Brain microvascular endothelial cell (primary cell): ENCODE measurements at regions not wholly inside any gene's neighbourhood (a gene's known extent, or its start where the extent isn't known, plus 50 kb on each side); places are given as distances from the start of the nearest gene placed in this dataset.

ENCODE experiments used
- DNase-seq: peaks from one replicate; pipeline ENCODE4 v3.0.0-alpha.2; 2020
- H3K27ac ChIP-seq: fragments of 250-450 bp; sonication (Bioruptor Pico); 2 replicates; pipeline ENCODE4 v1.5.1; 2020; ENCODE audit warnings: mild to moderate bottlenecking, moderate library complexity
- H3K27me3 ChIP-seq: fragments of 250-450 bp; sonication (Bioruptor Pico); replicated peaks from 2 replicates; pipeline ENCODE4 v1.5.1; 2020; ENCODE audit warnings: mild to moderate bottlenecking
- H3K36me3 ChIP-seq: fragments of 250-450 bp; sonication (Bioruptor Pico); replicated peaks from 2 replicates; pipeline ENCODE4 v1.5.1; 2020; ENCODE audit warnings: mild to moderate bottlenecking
- H3K4me3 ChIP-seq: 2 replicates; pipeline ENCODE4 v1.5.1; 2011; ENCODE audit warnings: low read depth, mild to moderate bottlenecking, control low read depth, low read length, moderate library complexity
- CTCF ChIP-seq: IDR thresholded peaks from 2 replicates; pipeline ENCODE4 v1.5.1; 2011; ENCODE audit warnings: low read depth, mild to moderate bottlenecking, moderate library complexity, low read length, control low read depth, inconsistent platforms; ENCODE audit errors: missing control alignments
- in situ Hi-C: cut with HindIII; loops from 2 replicates; pipeline ENCODE4 v1.10.0; 2017; ENCODE audit warnings: low sequenced_read_pairs, low pct_ligation_motif_present

DNA sequence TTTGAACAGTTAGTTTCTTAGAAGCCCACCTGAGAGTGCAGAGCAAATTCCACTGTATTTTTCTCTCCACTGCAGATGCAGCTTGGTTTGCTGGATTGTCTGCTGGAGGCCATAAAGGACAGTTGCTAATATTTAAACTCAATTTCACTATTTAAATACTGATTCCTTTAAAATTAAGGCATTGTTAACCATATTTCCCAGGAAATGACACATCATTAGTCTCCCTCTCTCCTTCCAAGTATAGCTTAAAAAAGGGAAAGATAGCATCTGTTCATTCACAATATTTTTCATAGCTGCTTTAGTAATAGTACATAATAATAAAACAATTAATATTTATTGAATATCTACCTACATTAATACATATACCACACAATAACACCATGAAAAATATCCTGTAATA, 252.9 kb downstream of the HGF start:
- no peaks in the 10 kb centered on the region for H3K27me3 ChIP-seq
- no peak overlapping the region for H3K27ac ChIP-seq
- in situ Hi-C loops: loop anchor here (25.0 kb wide), 1 partner anchor 195 kb away; no protein-coding TSS in a partner anchor
- no peak for TF ChIP-seq CTCF
- DNase-seq: no peak
- no peak overlapping the region for H3K4me3 ChIP-seq
- H3K36me3 ChIP-seq: no peaks in the 10 kb centered on the region

DNA sequence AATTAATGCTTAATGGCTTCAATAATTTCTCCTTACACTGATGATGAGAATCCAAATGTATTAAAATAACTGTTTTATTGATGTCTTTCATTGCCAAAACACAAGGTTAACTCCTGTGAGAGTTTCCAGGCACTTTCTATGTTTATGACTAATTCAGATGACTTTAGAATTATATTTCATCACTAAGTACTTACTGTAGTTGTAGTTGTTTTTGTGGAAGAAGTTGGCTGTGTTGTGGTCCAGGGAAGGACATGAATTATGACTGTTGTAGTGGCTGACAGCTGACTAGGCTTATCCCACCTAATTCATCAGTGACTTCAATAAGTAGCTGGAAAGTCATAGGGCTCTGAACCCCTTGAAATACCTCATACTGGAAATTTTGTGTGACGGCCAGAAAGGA, 254.8 kb downstream of the HGF start:
- no peak for DNase-seq
- Histone ChIP-seq H3K27me3 (no peaks in the 10 kb centered on the region), H3K4me3 (no peak overlapping the region), H3K36me3 (no peaks in the 10 kb centered on the region), H3K27ac (no peak overlapping the region)
- no peak for TF ChIP-seq CTCF
- in situ Hi-C loops: loop anchor here (25.0 kb wide), 1 partner anchor 197 kb away; no protein-coding TSS in a partner anchor

- DNase-seq: no peak
- H3K27me3 ChIP-seq: no peaks in the 10 kb centered on the region
- no peaks in the 10 kb centered on the region for H3K36me3 ChIP-seq
- no peak for TF ChIP-seq CTCF
- in situ Hi-C loops: loop anchor here (25.0 kb wide), 1 partner anchor 198 kb away; no protein-coding TSS in a partner anchor
- H3K4me3 ChIP-seq: no peak overlapping the region
- no peak overlapping the region for H3K27ac ChIP-seq
Observed at GRCh38 chr7:81514546-81514945, 255.3 kb downstream of the HGF start.

DNA sequence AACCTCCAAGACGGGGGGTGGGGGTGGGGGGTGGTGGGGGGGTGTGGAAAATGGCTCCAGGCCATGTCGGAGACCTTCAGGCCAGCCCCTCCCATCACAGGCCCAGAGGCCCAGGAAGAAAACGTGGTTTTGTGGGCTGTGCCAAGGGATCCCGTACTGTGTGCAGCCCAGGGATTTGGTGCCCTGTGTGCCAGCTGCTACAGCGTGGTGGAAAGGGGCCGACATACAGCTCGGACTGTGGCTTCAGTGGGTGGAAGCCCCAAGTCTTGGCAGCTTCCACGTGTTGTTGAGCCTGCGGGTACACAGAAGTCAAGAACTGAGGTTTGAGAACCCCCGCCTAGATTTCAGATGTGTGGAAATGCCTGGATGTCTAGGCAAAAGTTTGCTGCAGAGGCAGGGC, 259.7 kb downstream of the HGF start:
- no peaks in the 10 kb centered on the region for H3K27me3 ChIP-seq
- no peak overlapping the region for H3K4me3 ChIP-seq
- in situ Hi-C loops: loop anchor here (25.0 kb wide), 1 partner anchor 202 kb away; no protein-coding TSS in a partner anchor
- DNase-seq: no peak
- H3K27ac ChIP-seq: no peak overlapping the region
- no peaks in the 10 kb centered on the region for H3K36me3 ChIP-seq
- no peak for TF ChIP-seq CTCF

DNA sequence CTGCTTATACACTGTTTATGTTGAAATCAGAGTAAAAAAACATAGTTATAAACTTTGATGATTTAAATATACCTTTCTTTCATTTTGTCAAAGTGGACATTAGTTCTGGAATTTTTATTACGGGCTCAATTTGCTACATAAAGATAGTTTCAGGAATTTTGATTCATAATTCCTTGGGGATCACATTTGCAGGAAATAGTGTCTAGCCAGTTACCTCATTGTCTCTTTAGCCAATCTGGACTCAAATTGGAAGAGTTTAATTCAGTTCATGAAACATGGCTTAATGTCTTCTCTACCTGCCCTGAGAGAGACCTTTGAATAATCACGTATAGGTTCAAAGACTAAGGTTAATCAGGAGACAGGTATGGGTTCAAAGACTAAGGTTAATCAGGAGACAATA, 262.6 kb downstream of the HGF start:
- no peak overlapping the region for H3K4me3 ChIP-seq
- no peaks in the 10 kb centered on the region for H3K27me3 ChIP-seq
- H3K27ac ChIP-seq: no peak overlapping the region
- no peak for DNase-seq
- no peaks in the 10 kb centered on the region for H3K36me3 ChIP-seq
- TF ChIP-seq CTCF: no peak
- in situ Hi-C loops: loop anchor here (25.0 kb wide), 1 partner anchor 205 kb away; no protein-coding TSS in a partner anchor

DNA sequence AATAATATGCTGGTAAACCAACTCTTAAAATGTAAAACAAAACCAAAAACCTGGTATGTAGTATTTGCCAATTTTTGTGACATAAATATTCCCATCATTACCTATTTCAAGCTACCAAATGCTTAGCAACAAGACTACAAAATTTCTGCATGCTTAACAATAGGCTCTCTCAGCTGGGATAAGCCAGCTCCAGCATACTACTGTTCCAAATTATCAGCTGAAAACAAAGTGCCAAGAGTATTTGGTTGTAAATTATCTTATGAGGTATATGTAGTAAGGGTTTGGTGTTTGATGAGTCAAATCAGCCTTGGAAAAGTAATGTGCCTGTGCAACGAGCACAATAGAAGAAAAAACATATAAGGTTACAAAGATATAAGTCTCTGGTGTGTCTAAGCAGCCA, 263.2 kb downstream of the HGF start:
- TF ChIP-seq CTCF: no peak
- in situ Hi-C loops: loop anchor here (25.0 kb wide), 1 partner anchor 206 kb away; no protein-coding TSS in a partner anchor
- Histone ChIP-seq H3K27me3 (no peaks in the 10 kb centered on the region), H3K36me3 (no peaks in the 10 kb centered on the region), H3K4me3 (no peak overlapping the region), H3K27ac (no peak overlapping the region)
- DNase-seq: no peak
